MCF 10A (cell line): ENCODE measurements at regions not wholly inside any gene's neighbourhood (a gene's known extent, or its start where the extent isn't known, plus 50 kb on each side); places are given as distances from the start of the nearest gene placed in this dataset.
"Not testable (repeated sequence)": the region's sequence is repeated elsewhere in the genome, so short reads cannot be mapped to it uniquely, and the experiment has no call there.

ENCODE experiments used
- BruUV-seq: library from RNA; stranded (reverse); fragments of 400-500 nt; replicated peaks from 2 replicates; lab custom pipeline; 2021; lab: Mats Ljungman, UMichigan
- CTCF ChIA-PET: fragments of 300-600 bp; sonication (Branson Sonifier 250); formaldehyde crosslinking; extraction: SDS; loops from one replicate; lab custom pipeline; 2021; ENCODE audit warnings: antibody characterized with exemption, inconsistent platforms; lab: Yijun Ruan, JAX
- POLR2A ChIA-PET: fragments of 300-600, 350-650 bp; sonication (Branson Sonifier 250); formaldehyde crosslinking; extraction: SDS; loops from one replicate; lab custom pipeline; 2020; ENCODE audit warnings: antibody characterized with exemption, inconsistent platforms; lab: Yijun Ruan, JAX
- DNase-seq: peaks from one replicate; pipeline ENCODE4 v3.0.0-alpha.2; 2018; ENCODE audit not compliant: unreplicated experiment
- H3K27ac Mint-ChIP-seq: one replicate; pipeline ENCODE4 v1.8.0; 2022; ENCODE audit warnings: mild to moderate bottlenecking, low read depth, mixed read lengths; ENCODE audit not compliant: unreplicated experiment
- H3K27me3 Mint-ChIP-seq: one replicate; pipeline ENCODE4 v1.8.0; 2022; ENCODE audit warnings: mixed read lengths; ENCODE audit not compliant: insufficient read depth, unreplicated experiment
- H3K36me3 Mint-ChIP-seq: one replicate; pipeline ENCODE4 v1.8.0; 2022; ENCODE audit warnings: mild to moderate bottlenecking, moderate library complexity, mixed read lengths; ENCODE audit not compliant: insufficient read depth, unreplicated experiment
- H3K4me1 Mint-ChIP-seq: one replicate; pipeline ENCODE4 v1.8.0; 2022; ENCODE audit warnings: mixed read lengths; ENCODE audit not compliant: insufficient read depth, unreplicated experiment
- H3K4me3 Mint-ChIP-seq: one replicate; pipeline ENCODE4 v1.8.0; 2022; ENCODE audit warnings: mild to moderate bottlenecking, moderate library complexity, mixed read lengths; ENCODE audit not compliant: unreplicated experiment
- H3K9me3 Mint-ChIP-seq: one replicate; pipeline ENCODE4 v1.8.0; 2022; ENCODE audit warnings: mixed read lengths; ENCODE audit not compliant: unreplicated experiment
- intact Hi-C: fragments of 100-400 bp; cut with micrococcal nuclease; formaldehyde crosslinking; loops from 2 replicates; pipeline ENCODE4 v1.14.1; 2022

- intact Hi-C loops, DNase-seq, H3K27me3 Mint-ChIP-seq, CTCF ChIA-PET, H3K4me3 Mint-ChIP-seq, H3K9me3 Mint-ChIP-seq, BruUV-seq, POLR2A ChIA-PET, H3K36me3 Mint-ChIP-seq, H3K4me1 Mint-ChIP-seq, H3K27ac Mint-ChIP-seq: not testable (repeated sequence)
Measured at GRCh38 chrX:63217549-63217948, 133.6 kb downstream of the SPIN4 start.

GRCh38 chrX:63209645-63210044, 141.5 kb downstream of the SPIN4 start:
- BruUV-seq, H3K9me3 Mint-ChIP-seq, CTCF ChIA-PET, H3K27me3 Mint-ChIP-seq, H3K36me3 Mint-ChIP-seq, intact Hi-C loops, H3K27ac Mint-ChIP-seq, H3K4me1 Mint-ChIP-seq, DNase-seq, POLR2A ChIA-PET, H3K4me3 Mint-ChIP-seq: not testable (repeated sequence)

DNA sequence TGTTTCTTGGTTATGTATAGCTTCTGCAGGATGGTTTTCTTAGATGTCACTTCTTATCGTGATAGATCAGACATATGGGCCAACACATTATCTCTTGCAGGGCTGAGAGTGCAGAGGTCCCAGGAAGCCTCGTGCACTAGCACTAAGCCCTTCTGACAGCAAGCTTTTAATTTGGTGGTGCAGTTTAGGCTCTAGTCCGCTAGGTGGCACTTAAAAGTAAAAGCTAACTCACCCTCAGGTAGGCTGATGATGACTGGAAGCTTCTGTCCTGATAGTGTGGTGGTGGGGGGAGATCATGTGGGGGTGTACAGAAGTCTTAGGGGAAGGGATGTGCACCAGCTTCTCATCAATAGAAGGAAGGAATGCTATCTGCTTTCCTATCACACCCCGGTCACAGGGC, 142.0 kb downstream of the SPIN4 start:
- H3K4me1 Mint-ChIP-seq, H3K27me3 Mint-ChIP-seq, intact Hi-C loops, CTCF ChIA-PET, BruUV-seq, H3K9me3 Mint-ChIP-seq, H3K27ac Mint-ChIP-seq, DNase-seq, POLR2A ChIA-PET, H3K4me3 Mint-ChIP-seq, H3K36me3 Mint-ChIP-seq: not testable (repeated sequence)

GRCh38 chrX:63204266-63205074, 146.7 kb downstream of the SPIN4 start:
- H3K9me3 Mint-ChIP-seq, intact Hi-C loops, H3K4me3 Mint-ChIP-seq, H3K36me3 Mint-ChIP-seq, H3K27me3 Mint-ChIP-seq, DNase-seq, BruUV-seq, H3K27ac Mint-ChIP-seq, H3K4me1 Mint-ChIP-seq, POLR2A ChIA-PET, CTCF ChIA-PET: not testable (repeated sequence)

DNA sequence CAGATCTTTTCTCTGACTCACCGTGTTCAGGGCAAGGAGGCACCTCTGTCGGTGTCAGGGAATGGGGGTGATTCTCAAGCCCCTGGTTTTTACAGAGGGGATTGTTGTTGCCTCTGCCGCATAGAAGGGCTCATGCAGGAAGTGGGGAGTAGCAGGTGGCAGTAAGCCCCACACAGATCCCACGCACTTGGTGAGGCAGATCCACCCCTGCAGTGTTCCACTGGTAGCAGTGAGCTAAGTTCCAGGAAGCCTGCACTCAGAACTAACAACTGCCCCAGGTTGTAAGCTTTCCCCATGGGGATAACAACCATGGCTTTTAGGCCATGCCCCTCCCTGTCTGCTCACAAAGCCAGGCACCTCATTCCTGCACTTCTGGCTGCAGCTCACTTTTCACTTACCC, 149.1 kb downstream of the SPIN4 start:
- CTCF ChIA-PET, H3K27me3 Mint-ChIP-seq, H3K4me1 Mint-ChIP-seq, H3K9me3 Mint-ChIP-seq, H3K27ac Mint-ChIP-seq, H3K36me3 Mint-ChIP-seq, H3K4me3 Mint-ChIP-seq, DNase-seq, POLR2A ChIA-PET, BruUV-seq, intact Hi-C loops: not testable (repeated sequence)

- CTCF ChIA-PET, H3K4me3 Mint-ChIP-seq, POLR2A ChIA-PET, H3K9me3 Mint-ChIP-seq, intact Hi-C loops, H3K27me3 Mint-ChIP-seq, BruUV-seq, H3K27ac Mint-ChIP-seq, H3K4me1 Mint-ChIP-seq, DNase-seq, H3K36me3 Mint-ChIP-seq: not testable (repeated sequence)
Measured at GRCh38 chrX:63198693-63199092, 152.4 kb downstream of the SPIN4 start.

DNA sequence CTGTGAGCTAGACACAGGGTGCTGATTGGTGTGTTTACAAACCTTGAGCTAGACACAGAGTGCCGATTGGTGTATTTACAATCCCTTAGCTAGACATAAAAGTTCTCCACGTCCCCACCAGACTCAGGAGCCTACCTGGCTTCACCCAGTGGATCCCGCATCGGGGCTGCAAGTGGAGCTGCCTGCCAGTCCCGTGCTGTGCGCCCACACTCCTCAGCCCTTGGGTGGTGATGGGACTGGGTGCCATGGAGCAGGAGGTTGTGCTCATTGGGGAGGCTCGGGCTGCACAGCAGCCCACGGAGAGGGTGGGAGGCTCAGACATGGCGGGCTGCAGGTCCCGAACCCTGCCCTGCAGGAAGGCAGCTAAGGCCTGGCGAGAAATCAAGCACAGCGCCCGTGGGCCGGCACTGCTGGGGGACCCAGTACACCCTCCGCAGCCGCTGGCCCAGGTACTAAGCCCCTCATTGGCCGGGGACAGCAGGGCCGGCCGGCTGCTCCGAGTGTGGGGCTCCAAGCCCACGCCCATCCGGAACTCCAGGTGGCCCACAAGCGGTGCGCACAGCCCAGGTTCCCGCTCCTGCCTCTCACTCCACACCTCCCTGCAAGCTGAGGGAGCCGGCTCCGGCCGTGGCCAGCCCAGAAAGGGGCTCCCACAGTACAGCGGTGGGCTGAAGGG, 158.6 kb downstream of the SPIN4 start:
- not testable (repeated sequence) for DNase-seq

More for the DNA sequence above, 158.6 kb downstream of the SPIN4 start:
- H3K27me3 Mint-ChIP-seq, H3K9me3 Mint-ChIP-seq, CTCF ChIA-PET, H3K27ac Mint-ChIP-seq, BruUV-seq, POLR2A ChIA-PET, H3K4me3 Mint-ChIP-seq, H3K4me1 Mint-ChIP-seq, intact Hi-C loops, H3K36me3 Mint-ChIP-seq: not testable (repeated sequence)
